ENCODE measurements at regions not wholly inside any gene's neighbourhood (a gene's known extent, or its start where the extent isn't known, plus 50 kb on each side); places are given as distances from the start of the nearest gene placed in this dataset.

DNA sequence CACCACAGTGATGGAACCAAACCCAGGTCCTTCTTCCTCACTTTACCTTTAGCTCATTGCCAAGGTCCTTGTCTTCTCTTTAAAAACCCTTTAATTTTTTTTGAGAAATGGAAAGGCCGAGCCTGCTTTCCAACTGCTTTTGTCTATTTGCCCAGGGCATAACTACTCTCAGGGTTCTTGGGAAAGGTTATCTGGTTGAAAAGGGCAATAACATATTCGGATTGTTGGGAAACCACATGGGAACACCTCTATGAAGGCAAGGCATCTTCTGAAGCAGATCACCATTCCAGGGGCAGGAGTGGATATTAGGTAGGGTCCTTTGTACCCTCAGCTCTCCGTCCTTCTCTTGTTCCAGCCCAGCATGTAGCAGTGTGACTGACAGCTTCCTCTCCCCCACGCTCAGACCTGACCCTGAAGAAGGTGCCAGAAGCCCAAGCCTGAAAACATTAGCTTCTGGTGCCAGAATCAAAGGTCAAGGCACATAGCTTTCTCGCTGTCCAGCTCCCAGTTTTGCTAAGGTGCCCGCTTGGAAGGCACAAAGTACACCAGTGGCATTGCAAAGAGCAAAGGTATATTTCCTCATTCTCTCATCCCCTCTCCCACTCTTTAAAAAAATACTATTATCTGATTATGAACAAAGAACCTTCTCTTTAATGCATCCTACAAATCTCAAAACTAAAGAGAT lies 123.2 kb upstream of the LINC00305 start:
- in situ Hi-C loops (cut with HindIII; ENCODE audit: low sequenced_read_pairs) = no loop called here

DNA sequence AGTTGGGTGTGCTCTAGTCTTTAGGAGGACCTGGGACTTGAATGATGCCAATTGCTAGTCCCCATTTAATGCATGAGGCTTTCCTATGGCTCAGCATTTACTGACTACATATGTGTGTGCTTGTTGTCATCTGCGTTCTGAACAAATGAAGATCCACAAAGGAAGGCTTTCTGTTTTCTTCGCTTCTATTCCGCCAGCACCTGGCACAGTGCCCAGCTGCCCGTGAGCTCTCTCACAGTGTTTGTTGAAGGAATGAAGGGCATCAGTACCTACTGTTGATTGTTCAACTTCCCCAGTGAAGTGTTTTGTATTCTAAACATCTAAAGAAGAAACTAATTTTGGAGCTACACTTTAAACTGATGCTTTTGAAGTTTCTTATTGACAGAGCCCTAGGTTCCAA lies 122.4 kb upstream of the LINC00305 start:
- in situ Hi-C loops (cut with HindIII; ENCODE audit: low sequenced_read_pairs) = no loop called here

DNA sequence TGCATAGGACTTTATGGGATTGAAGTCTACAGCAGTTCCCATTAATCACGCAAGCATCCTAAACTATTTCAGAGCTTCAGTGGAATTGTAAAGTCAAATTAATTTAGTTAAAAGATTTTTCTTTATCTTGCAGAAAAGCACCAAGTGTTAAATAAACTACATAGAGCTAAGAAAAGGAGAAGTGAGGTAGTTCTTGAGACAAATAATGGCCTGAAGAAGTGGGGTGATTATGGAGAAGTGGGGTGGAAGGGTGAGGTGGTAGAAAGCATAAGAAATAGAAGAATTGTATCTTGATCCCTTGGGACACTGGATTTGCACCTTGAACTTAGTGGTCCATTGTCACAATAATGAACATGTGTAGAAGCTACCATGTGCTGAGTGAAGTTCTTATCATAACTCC lies 121.7 kb upstream of the LINC00305 start:
- in situ Hi-C loops (cut with HindIII; ENCODE audit: low sequenced_read_pairs) = no loop called here

DNA sequence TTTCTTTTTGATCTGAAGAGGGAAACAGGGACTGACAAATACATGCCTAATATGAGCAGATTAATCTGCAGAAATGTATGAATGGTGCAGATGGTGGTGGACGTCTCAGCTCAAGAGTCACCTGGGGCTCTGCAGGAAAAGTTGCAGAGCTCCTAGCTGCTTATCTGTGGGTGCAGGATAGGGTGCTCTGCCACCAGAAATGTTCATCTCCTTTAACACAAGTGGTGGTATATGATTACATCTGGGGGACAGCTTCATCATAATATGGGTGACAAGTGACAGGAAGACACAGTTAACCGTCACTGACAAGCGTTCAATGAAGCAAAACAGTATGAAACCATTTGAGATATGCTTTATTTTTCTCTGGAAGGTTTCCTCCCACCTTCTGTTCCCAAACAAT lies 121.2 kb upstream of the LINC00305 start:
- in situ Hi-C loops (cut with HindIII; ENCODE audit: low sequenced_read_pairs) = no loop called here

DNA sequence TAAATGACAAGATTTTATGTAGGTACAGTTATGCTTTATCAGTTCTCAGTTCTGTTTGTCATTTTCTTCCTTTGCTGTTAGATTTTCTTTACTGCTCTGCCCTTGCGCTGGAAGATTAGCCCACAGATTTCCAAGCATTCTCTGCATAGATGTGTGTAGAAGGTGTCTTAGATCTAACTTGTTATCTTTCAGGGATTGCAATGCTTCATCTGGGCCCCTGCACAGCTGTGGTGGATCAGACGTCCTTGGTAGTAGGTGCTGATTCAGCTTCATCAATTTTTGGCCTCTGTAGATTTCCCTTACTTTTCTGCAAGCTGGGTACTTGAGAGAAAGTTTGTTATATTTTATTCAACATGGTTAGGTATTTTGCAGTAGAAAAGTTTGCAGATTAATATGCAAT lies 115.3 kb upstream of the LINC00305 start:
- in situ Hi-C loops (cut with HindIII; ENCODE audit: low sequenced_read_pairs) = no loop called here

DNA sequence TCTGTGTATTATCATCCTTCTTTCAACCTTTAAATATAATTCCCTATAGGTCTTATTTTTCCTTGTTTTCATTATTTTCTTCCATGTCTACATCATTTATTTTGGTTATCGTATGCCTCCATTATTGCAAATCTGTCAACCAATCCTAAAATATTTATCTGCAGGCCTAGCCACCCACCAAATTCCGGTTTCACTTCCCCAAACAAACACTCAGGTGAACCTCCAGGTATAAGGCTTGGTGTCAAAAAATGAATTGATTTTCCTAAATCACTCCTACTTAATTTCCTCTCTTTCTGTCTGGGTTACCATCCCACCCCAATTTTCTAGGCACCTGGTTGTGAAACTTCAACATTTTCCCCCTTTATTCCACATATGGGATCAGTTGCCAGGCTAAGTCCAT lies 111.9 kb upstream of the LINC00305 start:
- in situ Hi-C loops (cut with HindIII; ENCODE audit: low sequenced_read_pairs) = no loop called here

DNA sequence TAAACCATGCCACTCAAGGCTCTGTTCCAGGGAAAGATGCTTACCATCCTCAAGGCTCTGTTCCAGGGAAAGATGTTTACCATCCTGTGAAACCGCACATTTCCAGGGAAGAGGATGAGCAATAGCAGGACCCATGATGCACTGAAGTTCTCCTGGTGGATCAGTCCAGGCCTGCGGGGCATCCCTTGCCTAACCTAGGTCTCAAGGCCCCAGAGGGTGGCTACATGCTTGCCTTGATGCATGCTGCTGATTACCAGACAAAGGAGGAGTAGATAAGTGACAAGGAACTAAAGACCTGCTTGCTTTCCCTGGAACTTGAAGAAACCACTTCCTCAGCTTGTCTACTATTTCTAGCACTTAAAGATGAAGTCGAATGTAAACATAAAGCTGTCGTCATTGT lies 111.0 kb upstream of the LINC00305 start:
- in situ Hi-C loops (cut with HindIII; ENCODE audit: low sequenced_read_pairs) = no loop called here

DNA sequence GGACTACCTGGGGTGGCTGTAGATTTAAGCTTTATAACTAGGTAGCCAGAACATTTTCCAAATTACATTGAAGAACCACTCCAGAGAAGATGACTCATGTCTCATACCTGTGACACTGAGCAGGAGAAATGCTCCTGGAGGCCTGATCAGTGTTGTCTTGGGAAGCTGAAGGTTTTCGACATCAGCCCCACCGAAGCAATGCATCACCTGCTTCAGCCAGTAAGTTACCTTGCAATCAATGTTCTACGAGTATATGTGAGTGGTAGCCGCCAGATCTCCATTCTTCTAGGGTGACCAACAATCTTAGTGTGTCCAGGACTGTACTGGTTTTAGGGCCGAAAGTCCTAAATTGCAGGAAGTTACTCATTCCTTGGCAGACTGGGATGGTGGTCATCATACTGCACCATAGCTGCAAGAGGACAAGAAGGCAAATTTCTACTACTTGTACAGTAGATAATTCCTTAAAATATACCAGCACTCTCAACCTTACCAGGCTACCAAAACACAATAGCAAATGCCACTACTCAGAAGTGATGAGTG lies 109.3 kb upstream of the LINC00305 start:
- in situ Hi-C loops (cut with HindIII; ENCODE audit: low sequenced_read_pairs) = no loop called here

DNA sequence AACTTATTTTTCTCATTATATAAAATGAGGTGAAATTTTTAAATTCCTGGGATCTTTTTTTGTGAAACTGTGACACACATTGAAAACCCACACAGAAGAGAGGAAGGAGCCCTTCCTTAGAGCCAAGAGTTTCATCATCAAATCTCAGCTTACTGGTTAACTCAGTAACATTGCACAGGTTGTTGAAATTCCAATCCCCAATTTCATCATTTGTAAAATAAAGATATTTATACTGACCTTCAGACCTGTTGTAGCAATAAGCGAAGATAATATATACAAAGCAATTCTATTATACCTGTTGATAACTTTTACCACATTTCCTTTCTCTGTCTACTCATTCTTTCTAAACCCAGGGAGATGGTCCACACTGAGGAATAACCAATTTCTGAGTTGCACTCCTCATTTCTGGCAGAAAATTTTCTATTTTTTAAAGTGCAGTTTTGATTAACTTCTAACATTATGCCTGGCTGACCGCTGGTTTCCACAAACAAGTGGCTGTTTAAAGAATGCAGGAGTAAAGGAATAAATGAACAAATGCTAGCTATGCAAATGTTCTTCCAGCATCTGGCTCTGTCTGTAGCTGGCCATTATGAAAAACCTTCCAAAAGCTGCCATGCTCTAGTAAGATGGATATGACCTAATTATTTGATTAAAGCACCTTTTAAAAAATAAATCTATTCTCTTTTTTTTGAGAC lies 105.7 kb upstream of the LINC00305 start:
- in situ Hi-C loops (cut with HindIII; ENCODE audit: low sequenced_read_pairs) = no loop called here

DNA sequence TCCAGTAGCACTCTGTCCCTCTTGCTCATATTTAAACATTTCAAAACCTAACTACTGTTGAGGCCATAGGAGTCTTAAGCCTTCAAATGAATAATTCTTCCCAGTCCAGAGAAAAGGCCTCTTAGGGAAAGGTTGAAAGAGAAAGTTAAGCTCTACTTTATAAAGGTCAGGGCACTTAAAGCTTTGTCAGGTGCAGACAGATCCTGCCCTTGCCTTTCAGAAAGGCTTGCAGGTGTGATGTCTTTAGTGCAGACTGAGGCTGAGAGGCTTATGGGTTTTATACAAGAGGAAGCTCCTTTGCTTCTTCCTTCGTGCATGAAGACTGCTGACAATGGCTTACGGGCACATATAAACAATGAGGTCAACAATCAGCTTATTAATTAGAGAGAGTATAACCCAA lies 105.0 kb upstream of the LINC00305 start:
- in situ Hi-C loops (cut with HindIII; ENCODE audit: low sequenced_read_pairs) = no loop called here

DNA sequence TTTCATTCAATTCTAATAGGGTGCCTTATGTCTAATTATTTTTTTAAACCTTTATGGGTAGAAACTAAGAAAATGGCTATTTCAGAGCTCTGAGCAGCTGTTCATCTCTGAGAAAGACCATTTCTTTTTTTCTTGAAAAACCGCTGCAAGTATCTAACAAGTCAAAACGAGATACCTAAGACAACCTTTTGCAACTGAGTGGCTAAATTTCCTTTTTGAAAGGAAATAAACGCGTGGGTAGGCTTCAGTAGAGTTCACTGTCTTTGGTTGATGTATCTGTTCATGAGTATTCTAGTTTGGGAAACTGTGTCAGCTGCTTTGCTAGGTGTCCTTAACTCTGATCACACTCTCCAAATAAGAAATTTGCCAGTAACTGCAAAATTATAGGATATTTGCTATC lies 104.3 kb upstream of the LINC00305 start:
- in situ Hi-C loops (cut with HindIII; ENCODE audit: low sequenced_read_pairs) = no loop called here

DNA sequence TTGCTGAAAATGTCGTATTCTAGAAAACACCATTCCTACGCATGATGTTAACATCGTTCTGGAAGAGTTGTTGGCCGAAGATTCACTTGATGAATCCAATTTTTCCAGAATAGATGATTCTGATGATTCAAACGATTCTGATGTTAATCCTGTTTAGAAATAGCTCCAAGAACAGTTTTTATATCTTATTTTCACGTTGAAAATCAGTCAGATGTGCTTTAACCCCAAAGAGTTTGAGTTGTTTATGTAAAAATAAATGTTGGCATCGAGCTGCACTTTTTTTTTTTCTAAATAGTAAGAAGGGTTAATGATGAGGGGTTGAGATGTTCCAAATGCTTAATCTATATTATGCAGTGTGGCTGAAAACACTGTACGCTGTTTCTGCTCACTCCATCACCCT lies 99.9 kb upstream of the LINC00305 start:
- in situ Hi-C loops (cut with HindIII; ENCODE audit: low sequenced_read_pairs) = no loop called here

DNA sequence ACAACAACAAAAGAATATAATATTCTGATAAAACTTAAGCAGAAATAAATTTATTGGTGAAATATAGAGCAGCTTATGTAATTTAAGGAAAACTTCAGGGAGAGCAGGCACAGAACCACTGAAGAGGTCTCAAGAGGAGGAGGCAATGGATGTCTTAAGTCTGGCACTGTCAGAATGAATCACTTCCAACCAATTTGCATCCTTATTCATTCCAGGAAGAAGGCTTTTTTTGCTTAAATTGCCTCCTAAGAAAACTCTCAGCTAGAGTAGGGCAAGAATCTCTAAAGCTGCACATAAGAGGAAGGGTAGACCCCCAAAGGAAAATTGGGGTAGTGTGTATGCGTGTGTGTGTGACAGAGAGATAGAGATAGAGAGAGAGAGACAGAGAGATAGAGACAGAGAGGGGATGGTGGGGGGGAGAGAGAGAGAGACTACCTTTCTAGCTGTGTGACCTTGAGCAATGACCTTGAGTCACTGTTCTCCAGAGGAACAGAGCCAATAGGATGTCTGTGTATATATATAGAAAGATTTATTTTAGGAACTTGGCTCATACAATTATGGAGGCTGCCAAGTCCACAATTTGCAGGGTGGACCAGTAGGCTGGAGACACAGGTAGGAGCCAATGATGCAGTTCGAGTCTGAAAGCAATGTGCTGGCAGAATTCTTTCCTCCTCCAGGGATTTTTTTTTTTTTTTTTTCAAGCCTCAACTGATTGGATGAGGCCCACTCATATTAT lies 96.4 kb upstream of the LINC00305 start:
- in situ Hi-C loops (cut with HindIII; ENCODE audit: low sequenced_read_pairs) = no loop called here

DNA sequence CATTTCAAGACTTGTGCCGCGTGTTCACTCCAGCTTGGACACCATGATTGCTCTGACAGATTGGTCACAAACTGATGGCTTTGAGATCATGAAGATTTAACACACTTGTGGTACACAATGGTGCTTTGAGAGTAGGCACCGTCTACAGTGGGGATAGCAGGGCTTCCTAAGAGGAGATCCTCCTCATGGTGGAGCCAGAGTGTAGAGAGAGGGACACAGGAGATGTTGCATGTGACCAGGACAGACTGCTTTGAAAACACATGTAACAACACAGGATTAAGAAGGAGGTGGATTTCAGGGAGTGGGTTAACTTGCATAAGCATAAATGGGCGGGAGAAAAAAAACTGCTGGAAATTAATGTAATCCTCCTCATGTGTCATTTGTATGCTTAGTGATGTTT lies 95.7 kb upstream of the LINC00305 start:
- in situ Hi-C loops (cut with HindIII; ENCODE audit: low sequenced_read_pairs) = no loop called here

DNA sequence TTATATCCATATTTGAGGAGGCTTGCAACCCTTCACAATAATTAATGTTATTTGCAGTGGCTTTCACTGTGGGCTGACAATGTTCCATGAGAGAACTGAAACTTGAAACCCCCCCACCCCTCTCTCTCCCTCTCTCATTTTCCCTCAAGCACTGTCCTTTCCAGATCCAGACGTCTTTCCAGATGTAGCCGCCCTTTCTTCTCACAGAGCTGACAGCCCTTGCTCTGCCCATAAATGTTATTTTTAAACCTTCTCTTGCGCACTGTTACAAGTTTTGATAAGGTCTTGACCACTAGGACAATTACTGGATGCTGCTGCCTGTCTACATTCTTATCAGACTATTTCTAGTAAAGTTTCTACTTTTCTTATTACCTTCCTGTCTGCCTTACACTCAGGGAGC lies 91.4 kb upstream of the LINC00305 start:
- in situ Hi-C loops (cut with HindIII; ENCODE audit: low sequenced_read_pairs) = no loop called here

DNA sequence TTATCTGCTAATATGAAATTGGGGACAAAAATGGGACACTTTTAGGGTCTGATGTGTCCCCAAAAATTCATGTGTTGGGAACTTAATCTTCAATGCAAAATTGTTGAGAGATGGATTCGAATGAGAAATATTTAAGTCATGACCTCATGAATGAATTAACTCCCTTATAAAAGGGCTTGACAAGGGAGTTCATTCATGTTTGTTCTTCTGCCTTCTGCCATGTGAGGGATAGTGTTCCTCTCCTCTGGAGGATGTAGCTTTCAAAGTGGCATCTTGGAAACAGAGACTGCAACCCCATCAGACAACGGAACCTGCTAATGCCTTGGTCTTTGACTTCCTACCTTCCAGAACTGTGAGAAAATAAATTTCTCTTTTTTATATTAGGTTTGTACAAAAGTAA lies 89.2 kb upstream of the LINC00305 start:
- in situ Hi-C loops (cut with HindIII; ENCODE audit: low sequenced_read_pairs) = no loop called here

DNA sequence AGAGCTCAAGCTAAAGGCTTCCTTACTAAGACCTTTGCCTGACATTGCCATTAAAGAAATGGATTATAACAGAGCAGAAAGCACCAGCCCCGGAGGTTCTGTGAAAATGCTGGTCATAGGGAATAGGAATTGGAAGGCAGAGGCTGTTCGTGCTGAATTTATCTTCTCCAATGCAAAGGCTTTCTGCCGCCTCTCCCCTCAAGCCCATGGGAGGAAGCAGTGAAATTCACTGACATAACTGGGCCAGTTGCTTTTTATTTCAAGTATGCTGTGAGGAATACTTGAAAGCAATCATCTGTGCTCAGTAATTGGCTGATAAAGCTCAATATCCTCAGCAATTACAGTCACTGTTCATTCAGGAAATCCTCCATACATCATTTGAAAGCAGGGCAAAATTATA lies 85.4 kb upstream of the LINC00305 start:
- in situ Hi-C loops (cut with HindIII; ENCODE audit: low sequenced_read_pairs) = no loop called here

DNA sequence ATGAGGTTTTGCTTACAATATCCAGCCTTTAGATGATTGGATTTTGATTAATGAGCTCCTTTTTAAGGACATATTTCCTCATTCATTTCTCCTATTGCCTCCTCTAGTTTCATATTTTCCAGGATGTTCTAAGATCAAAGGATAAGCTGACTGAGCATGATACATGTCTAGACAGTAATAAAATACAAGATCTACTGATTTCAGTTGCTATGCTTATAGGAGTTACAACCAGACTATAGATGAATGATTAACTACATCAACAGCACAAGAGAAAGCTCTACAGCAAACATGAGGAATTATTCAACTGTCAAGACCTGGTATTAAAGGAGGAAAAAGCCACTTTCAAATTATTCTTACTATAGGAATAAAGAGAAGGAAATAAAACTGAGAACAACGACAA lies 85.0 kb upstream of the LINC00305 start:
- in situ Hi-C loops (cut with HindIII; ENCODE audit: low sequenced_read_pairs) = no loop called here

DNA sequence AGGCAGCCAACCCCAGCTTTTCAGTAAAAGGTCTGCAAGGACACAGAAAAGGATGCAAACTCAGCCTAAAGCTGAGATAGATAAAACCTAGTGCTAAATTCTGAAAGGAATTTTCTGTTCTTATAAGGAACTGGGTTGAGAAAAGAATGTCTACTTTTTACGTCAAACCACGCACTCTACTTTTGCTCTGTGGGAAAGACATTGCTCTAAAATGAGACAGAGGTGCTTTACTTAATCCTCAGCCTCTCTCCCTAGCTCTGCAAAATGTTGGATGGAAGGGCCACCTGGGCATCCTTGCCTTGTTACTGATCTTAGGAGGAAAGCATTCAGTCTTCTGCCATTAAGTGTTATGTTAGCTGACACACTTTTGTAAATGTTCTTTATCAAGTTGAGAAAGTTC lies 72.1 kb upstream of the LINC00305 start:
- in situ Hi-C loops (cut with HindIII; ENCODE audit: low sequenced_read_pairs) = no loop called here

DNA sequence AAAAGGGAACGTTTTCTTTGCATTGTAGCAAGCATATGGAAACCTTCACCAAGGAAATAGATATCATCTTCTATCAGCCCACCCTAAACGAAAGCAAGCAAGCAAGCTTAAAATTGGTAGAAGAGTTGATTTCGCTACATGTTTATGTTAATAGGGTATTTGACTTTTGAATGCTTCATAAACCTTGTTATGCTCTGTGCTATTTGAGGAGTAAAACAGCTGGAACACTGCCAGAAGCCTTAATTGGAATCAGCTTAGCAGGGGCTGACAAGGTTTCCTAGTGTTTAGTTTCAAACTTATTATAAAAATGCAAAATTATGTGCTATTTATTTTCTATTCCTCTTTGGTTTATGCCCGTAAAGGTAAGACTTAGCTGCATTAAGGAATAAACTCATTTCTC lies 70.6 kb upstream of the LINC00305 start:
- in situ Hi-C loops (cut with HindIII; ENCODE audit: low sequenced_read_pairs) = no loop called here

DNA sequence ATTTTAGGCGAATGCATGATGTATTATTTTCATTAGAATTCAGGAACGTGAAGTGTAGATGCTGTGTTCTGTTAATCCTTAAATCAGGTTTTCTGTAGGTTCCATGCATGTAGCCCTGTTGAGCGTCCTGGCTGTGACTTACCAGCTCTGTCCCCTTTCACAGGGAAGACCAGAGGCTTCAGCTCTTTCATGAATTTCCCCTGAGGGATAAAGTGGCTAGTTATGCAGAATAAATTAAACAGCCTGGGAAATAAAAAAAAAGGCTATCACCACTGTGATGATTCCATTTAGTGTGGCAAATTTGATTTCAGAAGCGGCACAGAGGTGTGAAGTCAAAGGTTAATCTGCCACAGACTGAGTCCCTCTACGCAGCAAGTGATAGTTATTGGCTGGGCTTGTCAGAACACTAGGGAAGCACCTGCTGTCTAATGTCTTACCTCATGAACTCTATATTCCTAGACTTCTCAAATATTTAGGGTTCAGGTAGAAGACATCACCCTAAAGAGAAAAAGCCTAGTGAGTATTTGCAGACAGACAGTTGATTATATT lies 61.6 kb upstream of the LINC00305 start:
- in situ Hi-C loops (cut with HindIII; ENCODE audit: low sequenced_read_pairs) = no loop called here

DNA sequence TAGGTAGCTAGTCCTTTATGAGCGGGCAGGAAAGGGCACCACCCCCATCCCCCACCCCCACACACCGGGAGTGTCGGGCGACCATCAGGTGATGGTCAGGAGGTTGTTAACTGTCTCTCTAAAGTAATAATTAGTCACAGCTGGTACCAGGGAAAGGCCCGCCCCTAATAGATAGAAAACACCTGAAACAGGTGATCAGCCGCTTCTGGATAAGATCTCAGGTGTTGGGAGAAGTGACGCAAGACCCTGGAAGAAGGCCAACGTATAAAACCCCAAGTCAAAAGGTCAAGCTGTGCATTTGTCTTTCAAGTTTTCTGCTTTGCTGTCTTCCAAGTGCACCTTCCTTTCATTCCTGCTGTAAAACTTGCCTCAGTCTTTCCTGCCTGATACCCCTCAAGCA lies 59.6 kb upstream of the LINC00305 start:
- in situ Hi-C loops (cut with HindIII; ENCODE audit: low sequenced_read_pairs) = no loop called here
